C4-2B (cell line): ENCODE measurements at regions not wholly inside any gene's neighbourhood (a gene's known extent, or its start where the extent isn't known, plus 50 kb on each side); places are given as distances from the start of the nearest gene placed in this dataset.
"Not testable (repeated sequence)": the region's sequence is repeated elsewhere in the genome, so short reads cannot be mapped to it uniquely, and the experiment has no call there.

Experiments
- H3K27ac ChIP-seq: fragments of 450-650 bp; 2 replicates; pipeline ENCODE4 v1.5.1; 2017
- CTCF ChIP-seq: fragments of 450-650 bp; conservative IDR thresholded peaks from 2 replicates; pipeline ENCODE4 v1.5.1; 2017; ENCODE audit warnings: mild to moderate bottlenecking
- ZFX ChIP-seq: fragments of 450-650 bp; IDR thresholded peaks from 2 replicates; pipeline ENCODE4 v1.6.1; 2017

GRCh38 chr10:33055625-33056024 lies 97.6 kb upstream of the ITGB1 start:
- TF ChIP-seq ZFX (no peak), CTCF (no peak)
- H3K27ac ChIP-seq = no peak overlapping the region

GRCh38 chr10:33052915-33053810 lies 95.1 kb upstream of the ITGB1 start:
- no peak overlapping the region for H3K27ac ChIP-seq
- TF ChIP-seq CTCF (no peak), ZFX (no peak)

- TF ChIP-seq CTCF (no peak), ZFX (no peak)
- H3K27ac ChIP-seq = no peak overlapping the region
Observed at GRCh38 chr10:33052263-33052875, 94.3 kb upstream of the ITGB1 start.

- H3K27ac ChIP-seq = not testable (repeated sequence)
Observed at GRCh38 chr10:33049963-33050920, 92.2 kb upstream of the ITGB1 start.

GRCh38 chr10:33048223-33048622 lies 90.2 kb upstream of the ITGB1 start:
- TF ChIP-seq CTCF = no peak
- H3K27ac ChIP-seq = no peak overlapping the region

- TF ChIP-seq CTCF = no peak
- no peak for TF ChIP-seq ZFX
- H3K27ac ChIP-seq = no peak overlapping the region
Observed at GRCh38 chr10:33047655-33048054, 89.6 kb upstream of the ITGB1 start.

GRCh38 chr10:33046792-33047191 lies 88.8 kb upstream of the ITGB1 start:
- TF ChIP-seq CTCF = no peak
- no peak for TF ChIP-seq ZFX

More at GRCh38 chr10:33046792-33047191, 88.8 kb upstream of the ITGB1 start:
- H3K27ac ChIP-seq = no peak overlapping the region
